HEK293T (cell line): ENCODE measurements at regions not wholly inside any gene's neighbourhood (a gene's known extent, or its start where the extent isn't known, plus 50 kb on each side); places are given as distances from the start of the nearest gene placed in this dataset.

Source experiments
- BHLHE40 ChIP-seq: fragments of 450-650 bp; IDR thresholded peaks from 2 replicates; pipeline ENCODE4 v1.6.1; 2016; ENCODE audit warnings: mild to moderate bottlenecking, moderate library complexity, borderline replicate concordance
- FOXA1 ChIP-seq: fragments of 450-650 bp; IDR thresholded peaks from 2 replicates; pipeline ENCODE4 v1.6.1; 2016; ENCODE audit warnings: mild to moderate bottlenecking
- PKNOX1 ChIP-seq: fragments of 450-650 bp; IDR thresholded peaks from 2 replicates; pipeline ENCODE4 v1.6.1; 2016
- SP1 ChIP-seq: fragments of 450-650 bp; IDR thresholded peaks from 2 replicates; pipeline ENCODE4 v1.6.1; 2017
- SUZ12 ChIP-seq: fragments of 450-650 bp; IDR thresholded peaks from 2 replicates; pipeline ENCODE4 v1.6.1; 2016; ENCODE audit warnings: mild to moderate bottlenecking

GRCh38 chr5:93247105-93247504, 333.9 kb downstream of the NR2F1-AS1 start:
- no peak for TF ChIP-seq FOXA1
- no peak for TF ChIP-seq PKNOX1
- no peak for TF ChIP-seq SUZ12
- TF ChIP-seq SP1: no peak
- no peak for TF ChIP-seq BHLHE40
